NAMALWA (cell line): ENCODE measurements at regions not wholly inside any gene's neighbourhood (a gene's known extent, or its start where the extent isn't known, plus 50 kb on each side); places are given as distances from the start of the nearest gene placed in this dataset.

Experiments used
- DNase-seq: peaks from one replicate; pipeline ENCODE4 v3.0.0-alpha.2; 2015; ENCODE audit warnings: low spot score

DNA sequence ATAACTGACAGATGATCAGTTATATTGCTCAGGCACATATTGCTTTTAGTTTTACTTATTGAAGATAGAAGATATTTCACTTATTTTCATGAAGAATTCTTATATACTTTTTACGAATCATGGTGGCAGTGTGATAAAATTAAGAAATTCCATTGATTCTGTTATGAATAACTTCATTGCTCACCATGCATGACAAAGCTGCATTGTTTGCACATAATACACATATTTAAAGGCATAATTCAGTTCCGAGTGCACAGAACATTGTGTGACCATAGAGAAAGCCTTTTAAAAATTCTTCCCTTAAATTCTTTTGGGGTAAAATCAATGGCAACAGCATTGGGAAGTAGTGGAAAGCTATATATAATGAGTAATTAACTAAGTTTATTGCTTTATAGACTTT, 82.5 kb upstream of the NAALADL2 start:
- DNase-seq, result no peak

DNA sequence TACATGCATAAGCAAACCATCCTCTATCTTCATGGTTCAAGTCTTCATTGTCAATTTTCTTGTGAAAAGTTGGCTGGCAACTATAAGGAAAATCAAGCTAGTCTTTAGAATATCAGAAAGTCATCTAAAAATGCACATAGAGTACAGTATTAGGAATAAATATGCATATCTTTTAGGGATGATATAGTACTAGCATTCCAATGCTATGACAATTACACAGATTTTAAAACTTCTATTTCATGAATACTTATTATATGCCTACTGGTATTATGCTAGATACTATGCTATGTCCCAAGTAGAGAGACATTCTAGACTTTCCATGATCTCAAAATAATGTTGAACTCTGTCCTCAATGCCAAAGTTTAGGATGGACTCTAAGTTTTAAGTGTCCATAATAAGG, 81.3 kb upstream of the NAALADL2 start:
- no peak for DNase-seq

DNA sequence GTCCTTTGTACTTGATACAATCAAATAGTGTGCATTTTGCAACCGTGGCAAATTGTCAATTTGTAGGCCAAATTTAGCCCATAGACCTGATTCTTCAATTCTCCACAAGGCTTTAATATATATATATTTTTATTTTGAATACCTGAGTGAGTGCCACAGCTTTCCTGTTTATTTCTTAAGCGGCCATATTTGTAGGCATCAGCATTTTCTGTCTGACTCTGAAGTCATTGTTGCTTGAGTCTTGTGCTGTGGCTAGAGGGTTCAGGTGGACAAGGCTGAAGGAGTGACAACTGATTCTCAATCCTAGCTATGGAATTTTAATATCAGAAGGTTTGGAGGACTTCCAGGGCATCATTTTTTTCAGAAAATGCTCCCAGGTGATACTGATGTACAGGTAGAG, 75.6 kb upstream of the NAALADL2 start:
- DNase-seq, result no peak

- no peak for DNase-seq
Measured at GRCh38 chr3:174784206-174784934, 74.8 kb upstream of the NAALADL2 start.

GRCh38 chr3:174786825-174787224, 72.3 kb upstream of the NAALADL2 start:
- DNase-seq, result no peak

- no peak for DNase-seq
Measured at GRCh38 chr3:174791161-174791560, 68.0 kb upstream of the NAALADL2 start.

GRCh38 chr3:174792864-174793263, 66.3 kb upstream of the NAALADL2 start:
- no peak for DNase-seq
